Stimulated activated CD4-positive, alpha-beta T cell treated with anti-CD3 and anti-CD28 coated beads, TNF-alpha, amount 100 ng/mL, for 48 hours (primary cell): ENCODE measurements at regions not wholly inside any gene's neighbourhood (a gene's known extent, or its start where the extent isn't known, plus 50 kb on each side); places are given as distances from the start of the nearest gene placed in this dataset.
"Not testable (repeated sequence)": the region's sequence is repeated elsewhere in the genome, so short reads cannot be mapped to it uniquely, and the experiment has no call there.

Experiments
- DNase-seq, 3 donors: peaks; one replicate each; pipeline ENCODE4 v3.0.0-alpha.2; 2020; ENCODE audit warnings: low read depth in 3 of 3

GRCh38 chr11:16605894-16606783 lies 132.3 kb upstream of the C11orf58 start:
- DNase-seq, result peak; percentile 66 to 74 (median 72)

GRCh38 chr11:16605389-16605893 lies 133.0 kb upstream of the C11orf58 start:
- DNase-seq, result no peak

GRCh38 chr11:16604794-16605388 lies 133.6 kb upstream of the C11orf58 start:
- DNase-seq, result no peak

- DNase-seq, result no peak
Observed at GRCh38 chr11:16603890-16604793, 134.3 kb upstream of the C11orf58 start.

- DNase-seq, result no peak
Observed at GRCh38 chr11:16603245-16603644, 135.2 kb upstream of the C11orf58 start.

- DNase-seq, result no peak
Observed at GRCh38 chr11:16598906-16599305, 139.5 kb upstream of the C11orf58 start.

GRCh38 chr11:16598032-16598431 lies 140.4 kb upstream of the C11orf58 start:
- no peak for DNase-seq

- no peak for DNase-seq
Observed at GRCh38 chr11:16596231-16596630, 142.2 kb upstream of the C11orf58 start.

GRCh38 chr11:16591157-16591556 lies 147.3 kb upstream of the C11orf58 start:
- DNase-seq, result no peak

GRCh38 chr11:16587670-16588069 lies 150.8 kb upstream of the C11orf58 start:
- no peak for DNase-seq

GRCh38 chr11:16584569-16584968 lies 153.9 kb upstream of the C11orf58 start:
- DNase-seq, result no peak

- not testable (repeated sequence) for DNase-seq
Observed at GRCh38 chr11:16581078-16581477, 157.4 kb upstream of the C11orf58 start.

- no peak for DNase-seq
Observed at GRCh38 chr11:16577490-16577889, 161.0 kb upstream of the C11orf58 start.

GRCh38 chr11:16574889-16575288 lies 163.6 kb upstream of the C11orf58 start:
- not testable (repeated sequence) for DNase-seq

GRCh38 chr11:16572945-16573344 lies 165.5 kb upstream of the C11orf58 start:
- no peak for DNase-seq

- no peak for DNase-seq
Observed at GRCh38 chr11:16561150-16561549, 177.3 kb upstream of the C11orf58 start.

- DNase-seq, result no peak
Observed at GRCh38 chr11:16558494-16558893, 180.0 kb upstream of the C11orf58 start.

GRCh38 chr11:16555956-16556355 lies 182.5 kb upstream of the C11orf58 start:
- no peak for DNase-seq

GRCh38 chr11:16554361-16554760 lies 184.1 kb upstream of the C11orf58 start:
- DNase-seq, result no peak

GRCh38 chr11:16547879-16548278 lies 190.6 kb upstream of the C11orf58 start:
- DNase-seq, result no peak

- DNase-seq, result no peak
Observed at GRCh38 chr11:16543642-16544041, 187.3 kb upstream of the SOX6 start.

GRCh38 chr11:16542353-16542752 lies 186.0 kb upstream of the SOX6 start:
- DNase-seq, result no peak
